C4-2B (cell line): ENCODE measurements at regions not wholly inside any gene's neighbourhood (a gene's known extent, or its start where the extent isn't known, plus 50 kb on each side); places are given as distances from the start of the nearest gene placed in this dataset.

Experiments
- ZFX ChIP-seq: fragments of 450-650 bp; IDR thresholded peaks from 2 replicates; pipeline ENCODE4 v1.6.1; 2017
- TF ChIP-seq, protein P1 (sequence below): fragments of 450-650 bp; conservative IDR thresholded peaks from 2 replicates; pipeline ENCODE4 v1.5.1; 2017; ENCODE audit warnings: mild to moderate bottlenecking

DNA sequence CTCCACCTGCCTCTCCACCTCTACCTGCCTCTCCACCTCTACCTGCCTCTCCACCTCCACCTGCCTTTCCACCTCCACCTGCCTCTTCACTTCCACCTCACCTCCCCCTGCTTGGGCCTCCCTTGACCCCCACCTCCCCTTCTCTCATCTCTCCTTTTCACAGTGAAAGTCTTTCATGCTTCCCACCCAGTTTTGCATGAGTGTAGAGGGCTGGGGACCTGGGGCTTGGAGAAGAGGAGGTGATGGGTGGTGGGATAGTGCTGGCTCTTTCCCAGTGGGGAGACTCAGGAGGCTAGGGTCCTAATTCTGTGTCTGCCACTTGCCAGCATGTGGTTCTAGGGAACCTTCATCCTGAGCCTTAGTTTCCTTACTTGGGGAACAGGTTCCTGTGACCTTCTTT is 316.2 kb upstream of the C1orf174 start:
- TF ChIP-seq, protein P1, sequence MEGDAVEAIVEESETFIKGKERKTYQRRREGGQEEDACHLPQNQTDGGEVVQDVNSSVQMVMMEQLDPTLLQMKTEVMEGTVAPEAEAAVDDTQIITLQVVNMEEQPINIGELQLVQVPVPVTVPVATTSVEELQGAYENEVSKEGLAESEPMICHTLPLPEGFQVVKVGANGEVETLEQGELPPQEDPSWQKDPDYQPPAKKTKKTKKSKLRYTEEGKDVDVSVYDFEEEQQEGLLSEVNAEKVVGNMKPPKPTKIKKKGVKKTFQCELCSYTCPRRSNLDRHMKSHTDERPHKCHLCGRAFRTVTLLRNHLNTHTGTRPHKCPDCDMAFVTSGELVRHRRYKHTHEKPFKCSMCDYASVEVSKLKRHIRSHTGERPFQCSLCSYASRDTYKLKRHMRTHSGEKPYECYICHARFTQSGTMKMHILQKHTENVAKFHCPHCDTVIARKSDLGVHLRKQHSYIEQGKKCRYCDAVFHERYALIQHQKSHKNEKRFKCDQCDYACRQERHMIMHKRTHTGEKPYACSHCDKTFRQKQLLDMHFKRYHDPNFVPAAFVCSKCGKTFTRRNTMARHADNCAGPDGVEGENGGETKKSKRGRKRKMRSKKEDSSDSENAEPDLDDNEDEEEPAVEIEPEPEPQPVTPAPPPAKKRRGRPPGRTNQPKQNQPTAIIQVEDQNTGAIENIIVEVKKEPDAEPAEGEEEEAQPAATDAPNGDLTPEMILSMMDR: no peak
- no peak for TF ChIP-seq ZFX
